RWPE1 (cell line): ENCODE measurements at regions not wholly inside any gene's neighbourhood (a gene's known extent, or its start where the extent isn't known, plus 50 kb on each side); places are given as distances from the start of the nearest gene placed in this dataset.

ENCODE experiments used
- CTCF ChIA-PET: fragments of 350-600 bp; sonication (Branson Sonifier 250); formaldehyde crosslinking; extraction: SDS; loops from one replicate; lab custom pipeline; 2021; lab: Yijun Ruan, JAX
- POLR2A ChIA-PET: fragments of 400-600 bp; formaldehyde crosslinking; extraction: SDS; loops from one replicate; lab custom pipeline; 2020; ENCODE audit warnings: antibody characterized with exemption; ENCODE audit not compliant: low non-redundant PET; lab: Yijun Ruan, JAX
- DNase-seq: peaks from one replicate; pipeline ENCODE4 v3.0.0; 2012; ENCODE audit warnings: low spot score
- H3K27ac ChIP-seq: fragments of 450-650 bp; 2 replicates; pipeline ENCODE4 v1.5.1; 2017
- TF ChIP-seq, protein P1 (sequence below): fragments of 450-650 bp; conservative IDR thresholded peaks from 2 replicates; pipeline ENCODE4 v1.5.1; 2017; ENCODE audit warnings: low read depth, mild to moderate bottlenecking

- TF ChIP-seq, protein P1, sequence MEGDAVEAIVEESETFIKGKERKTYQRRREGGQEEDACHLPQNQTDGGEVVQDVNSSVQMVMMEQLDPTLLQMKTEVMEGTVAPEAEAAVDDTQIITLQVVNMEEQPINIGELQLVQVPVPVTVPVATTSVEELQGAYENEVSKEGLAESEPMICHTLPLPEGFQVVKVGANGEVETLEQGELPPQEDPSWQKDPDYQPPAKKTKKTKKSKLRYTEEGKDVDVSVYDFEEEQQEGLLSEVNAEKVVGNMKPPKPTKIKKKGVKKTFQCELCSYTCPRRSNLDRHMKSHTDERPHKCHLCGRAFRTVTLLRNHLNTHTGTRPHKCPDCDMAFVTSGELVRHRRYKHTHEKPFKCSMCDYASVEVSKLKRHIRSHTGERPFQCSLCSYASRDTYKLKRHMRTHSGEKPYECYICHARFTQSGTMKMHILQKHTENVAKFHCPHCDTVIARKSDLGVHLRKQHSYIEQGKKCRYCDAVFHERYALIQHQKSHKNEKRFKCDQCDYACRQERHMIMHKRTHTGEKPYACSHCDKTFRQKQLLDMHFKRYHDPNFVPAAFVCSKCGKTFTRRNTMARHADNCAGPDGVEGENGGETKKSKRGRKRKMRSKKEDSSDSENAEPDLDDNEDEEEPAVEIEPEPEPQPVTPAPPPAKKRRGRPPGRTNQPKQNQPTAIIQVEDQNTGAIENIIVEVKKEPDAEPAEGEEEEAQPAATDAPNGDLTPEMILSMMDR: no peak
- POLR2A ChIA-PET: no interaction called here
These were observed 223.2 kb upstream of the CTSO start for GRCh38 chr4:156176896-156177295.

GRCh38 chr4:156173937-156174336, 220.3 kb upstream of the CTSO start:
- no peak overlapping the region for H3K27ac ChIP-seq
- TF ChIP-seq, protein P1: no peak
- CTCF ChIA-PET: no interaction called here
- POLR2A ChIA-PET: no interaction called here
- no peak for DNase-seq

More at GRCh38 chr4:156176896-156177295, 223.2 kb upstream of the CTSO start:
- DNase-seq: no peak
- H3K27ac ChIP-seq: no peak overlapping the region
- CTCF ChIA-PET: no interaction called here

- TF ChIP-seq, protein P1: no peak
- POLR2A ChIA-PET: no interaction called here
- CTCF ChIA-PET: no interaction called here
- DNase-seq: no peak
- no peak overlapping the region for H3K27ac ChIP-seq
These were observed 219.8 kb upstream of the CTSO start for GRCh38 chr4:156173486-156173885.

DNA sequence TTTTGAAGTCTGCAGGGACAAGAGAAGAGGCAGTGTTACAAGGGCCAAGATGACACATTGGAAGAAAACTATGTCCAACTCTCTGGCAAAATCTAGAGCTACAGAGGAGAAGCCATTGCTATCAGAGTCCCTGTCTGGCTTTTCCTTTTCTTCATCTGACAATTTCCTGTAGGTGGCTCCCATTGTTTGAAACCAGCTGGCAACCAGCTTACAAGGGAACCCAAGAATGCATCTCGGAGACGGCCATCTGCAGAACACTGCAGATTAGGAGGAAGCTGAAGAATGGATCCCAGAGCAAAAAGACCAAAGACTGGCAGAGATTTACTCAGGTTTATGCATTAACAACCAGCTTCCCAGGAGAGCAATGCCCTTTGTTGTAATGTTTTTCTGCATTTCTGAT, 216.2 kb upstream of the CTSO start:
- no peak for DNase-seq
- ChIA-PET POLR2A (no interaction called here), CTCF (no interaction called here)
- H3K27ac ChIP-seq: no peak overlapping the region
- TF ChIP-seq, protein P1: no peak

GRCh38 chr4:156169011-156169410, 215.3 kb upstream of the CTSO start:
- peak; percentile 14 for DNase-seq
- H3K27ac ChIP-seq: no peak overlapping the region
- TF ChIP-seq, protein P1: peak; percentile 37
- ChIA-PET POLR2A (no interaction called here), CTCF (interaction anchor here (0.6 to 1.2 kb wide), 4 partner anchors 9 to 264 kb away, joined by 3 to 7 read pairs (median 3); no protein-coding TSS in a partner anchor)

GRCh38 chr4:156168288-156168687, 214.6 kb upstream of the CTSO start:
- CTCF ChIA-PET: interaction anchor here (0.6 to 1.2 kb wide), 6 partner anchors 10 to 689 kb away, joined by 3 to 7 read pairs (median 3); no protein-coding TSS in a partner anchor

More at GRCh38 chr4:156168288-156168687, 214.6 kb upstream of the CTSO start:
- no peak for DNase-seq
- no peak overlapping the region for H3K27ac ChIP-seq
- POLR2A ChIA-PET: no interaction called here
- TF ChIP-seq, protein P1: no peak
